ENCODE measurements at regions not wholly inside any gene's neighbourhood (a gene's known extent, or its start where the extent isn't known, plus 50 kb on each side); places are given as distances from the start of the nearest gene placed in this dataset.

- TF ChIP-seq CTCF (IDR thresholded peaks at IDR 0.05), result no peak
- TF ChIP-seq POLR2AphosphoS5 (IDR thresholded peaks at IDR 0.05), result peak in 2 of 4 donors; percentile 22 to 46
- TF ChIP-seq POLR2A (IDR thresholded peaks at IDR 0.05), result no peak
- TF ChIP-seq EP300 (IDR thresholded peaks at IDR 0.05), result no peak
Measured at GRCh38 chr9:108297073-108297472, 558.7 kb downstream of the ACTL7B start.
